Smooth muscle cell (in vitro differentiated cells): ENCODE measurements at regions not wholly inside any gene's neighbourhood (a gene's known extent, or its start where the extent isn't known, plus 50 kb on each side); places are given as distances from the start of the nearest gene placed in this dataset.

Experiments used
- DNase-seq: peaks from one replicate; lab custom pipeline; 2025; ENCODE audit not compliant: unreplicated experiment; lab: John Stamatoyannopoulos, UW
- H2AFZ ChIP-seq: fragments of 200-600 bp; sonication (generic); 2 replicates; pipeline ENCODE4 v1.6.0; 2016; ENCODE audit warnings: antibody characterized with exemption, low read depth, mild to moderate bottlenecking
- H3F3A ChIP-seq: fragments of 200-600 bp; sonication (generic); 2 replicates; pipeline ENCODE4 v1.6.0; 2017; ENCODE audit warnings: antibody characterized with exemption, low read depth
- H3K27ac ChIP-seq: fragments of 200-600 bp; sonication (generic); 2 replicates; pipeline ENCODE4 v1.5.1; 2016; ENCODE audit warnings: low read depth, mild to moderate bottlenecking
- H3K27me3 ChIP-seq: fragments of 200-600 bp; sonication (generic); 2 replicates; pipeline ENCODE4 v1.6.1; 2016; ENCODE audit warnings: low read depth, mild to moderate bottlenecking
- H3K36me3 ChIP-seq: fragments of 200-600 bp; sonication (generic); 2 replicates; pipeline ENCODE4 v1.5.1; 2016; ENCODE audit warnings: low read depth
- H3K4me1 ChIP-seq: fragments of 200-600 bp; sonication (generic); 2 replicates; pipeline ENCODE4 v1.5.1; 2016; ENCODE audit warnings: low read depth
- H3K4me2 ChIP-seq: fragments of 200-600 bp; sonication (generic); 2 replicates; pipeline ENCODE4 v1.6.0; 2016; ENCODE audit warnings: mild to moderate bottlenecking
- H3K4me3 ChIP-seq: fragments of 200-600 bp; sonication (generic); 2 replicates; pipeline ENCODE4 v1.5.1; 2016; ENCODE audit warnings: mild to moderate bottlenecking
- H3K79me2 ChIP-seq: fragments of 200-600 bp; sonication (generic); 2 replicates; pipeline ENCODE4 v1.6.0; 2016; ENCODE audit warnings: low read depth, mild to moderate bottlenecking
- H3K9ac ChIP-seq: fragments of 200-600 bp; sonication (generic); 2 replicates; pipeline ENCODE4 v1.6.0; 2016; ENCODE audit warnings: low read depth
- H3K9me3 ChIP-seq: fragments of 200-600 bp; sonication (generic); replicated peaks from 2 replicates; pipeline ENCODE4 v1.5.1; 2016; ENCODE audit warnings: low read depth
- H4K20me1 ChIP-seq: fragments of 200-600 bp; sonication (generic); 2 replicates; pipeline ENCODE4 v1.6.0; 2016; ENCODE audit warnings: low read depth
- WGBS: methylation state at CpG from one replicate; pipeline ENCODE4 v1.1.7; 2016; ENCODE audit warnings: low lambda C conversion rate; 5-methylcytosine and 5-hydroxymethylcytosine counted together
- TF ChIP-seq, protein P1 (sequence below): fragments of 200-600 bp; sonication (generic); IDR thresholded peaks from 2 replicates; pipeline ENCODE4 v1.5.1; 2017; ENCODE audit warnings: borderline replicate concordance, mild to moderate bottlenecking, antibody characterized with exemption; ENCODE audit not compliant: insufficient read depth, poor library complexity, severe bottlenecking

DNA sequence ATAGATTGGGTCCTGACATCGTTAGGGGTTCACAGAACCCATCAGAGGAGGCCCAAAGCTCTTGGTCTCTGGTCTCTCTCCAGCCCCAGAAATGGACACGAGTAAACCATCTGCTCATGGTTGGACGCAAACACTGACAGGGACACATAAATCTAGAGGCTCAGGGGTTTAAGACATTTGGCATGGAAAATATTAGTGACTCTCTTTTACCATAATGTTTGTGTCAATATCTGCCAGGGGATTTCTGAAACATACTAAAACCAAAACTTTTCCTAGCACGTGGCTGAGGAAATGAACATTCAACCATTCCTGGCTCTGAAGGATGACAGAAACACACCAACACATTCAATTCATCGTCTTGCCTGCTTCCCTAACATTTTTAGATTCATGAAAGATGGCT, 226.2 kb downstream of the SP3 start:
- 86% methylated on average over 5 of the region's 5 CpGs for WGBS
- Histone ChIP-seq H3K27ac (no peak overlapping the region), H4K20me1 (no peaks in the 10 kb centered on the region), H3K79me2 (no peaks in the 10 kb centered on the region), H3K4me2 (no peak overlapping the region), H3K27me3 (no peaks in the 10 kb centered on the region), H3K36me3 (no peaks in the 10 kb centered on the region), H3K4me1 (no peaks in the 10 kb centered on the region), H3F3A (no peaks in the 10 kb centered on the region), H3K4me3 (no peak overlapping the region), H3K9ac (no peak overlapping the region), H3K9me3 (no peaks in the 10 kb centered on the region), H2AFZ (no peak overlapping the region)
- DNase-seq, result no peak
- TF ChIP-seq, protein P1, sequence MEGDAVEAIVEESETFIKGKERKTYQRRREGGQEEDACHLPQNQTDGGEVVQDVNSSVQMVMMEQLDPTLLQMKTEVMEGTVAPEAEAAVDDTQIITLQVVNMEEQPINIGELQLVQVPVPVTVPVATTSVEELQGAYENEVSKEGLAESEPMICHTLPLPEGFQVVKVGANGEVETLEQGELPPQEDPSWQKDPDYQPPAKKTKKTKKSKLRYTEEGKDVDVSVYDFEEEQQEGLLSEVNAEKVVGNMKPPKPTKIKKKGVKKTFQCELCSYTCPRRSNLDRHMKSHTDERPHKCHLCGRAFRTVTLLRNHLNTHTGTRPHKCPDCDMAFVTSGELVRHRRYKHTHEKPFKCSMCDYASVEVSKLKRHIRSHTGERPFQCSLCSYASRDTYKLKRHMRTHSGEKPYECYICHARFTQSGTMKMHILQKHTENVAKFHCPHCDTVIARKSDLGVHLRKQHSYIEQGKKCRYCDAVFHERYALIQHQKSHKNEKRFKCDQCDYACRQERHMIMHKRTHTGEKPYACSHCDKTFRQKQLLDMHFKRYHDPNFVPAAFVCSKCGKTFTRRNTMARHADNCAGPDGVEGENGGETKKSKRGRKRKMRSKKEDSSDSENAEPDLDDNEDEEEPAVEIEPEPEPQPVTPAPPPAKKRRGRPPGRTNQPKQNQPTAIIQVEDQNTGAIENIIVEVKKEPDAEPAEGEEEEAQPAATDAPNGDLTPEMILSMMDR, result no peak

DNA sequence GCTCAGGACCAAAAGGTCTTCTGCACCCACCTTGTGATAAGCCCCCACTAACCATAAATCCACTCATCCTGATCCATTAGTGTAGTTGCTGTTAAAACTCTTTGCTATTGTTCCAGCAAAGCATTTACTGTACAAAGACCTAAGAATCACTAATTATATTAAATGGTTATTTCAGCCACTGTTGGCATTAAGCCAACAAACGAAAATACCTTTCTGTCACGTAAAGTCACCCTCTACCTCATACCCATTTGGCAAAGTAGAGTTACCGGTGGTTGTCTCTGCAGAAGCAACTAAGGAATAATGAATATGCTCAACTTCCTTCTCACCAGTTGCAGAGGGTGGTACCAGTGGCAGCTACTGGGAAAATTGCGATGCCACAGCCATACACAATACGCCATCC, 224.5 kb downstream of the SP3 start:
- Histone ChIP-seq H3K36me3 (no peaks in the 10 kb centered on the region), H3K4me1 (no peaks in the 10 kb centered on the region), H3K79me2 (no peaks in the 10 kb centered on the region), H2AFZ (no peak overlapping the region), H3K4me3 (no peak overlapping the region), H4K20me1 (no peaks in the 10 kb centered on the region), H3K9me3 (no peaks in the 10 kb centered on the region), H3K27me3 (no peaks in the 10 kb centered on the region), H3K9ac (no peak overlapping the region), H3F3A (no peaks in the 10 kb centered on the region), H3K4me2 (no peak overlapping the region), H3K27ac (no peak overlapping the region)
- DNase-seq, result no peak
- 88% methylated on average over 5 of the region's 5 CpGs for WGBS
- TF ChIP-seq, protein P1, result no peak

DNA sequence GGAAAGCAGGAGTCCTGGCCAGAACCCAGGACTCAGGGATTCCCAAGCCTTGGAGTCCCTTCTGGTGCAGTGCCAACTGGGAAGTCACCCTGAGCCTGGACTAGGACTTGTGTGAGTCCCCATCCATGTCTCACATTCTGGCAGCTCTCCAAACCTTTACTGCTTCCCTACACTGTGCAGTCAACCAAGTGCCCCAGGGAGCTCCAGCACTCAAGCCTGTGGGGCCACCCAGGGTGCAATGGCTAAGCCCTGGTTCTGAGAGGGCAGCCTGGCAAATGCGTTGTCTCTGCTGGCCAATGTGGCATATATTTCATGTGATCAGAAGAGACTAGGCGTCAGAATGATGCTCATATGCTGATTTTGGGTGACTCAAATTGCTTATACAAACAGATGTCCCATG, 223.4 kb downstream of the SP3 start:
- H2AFZ ChIP-seq, result no peak overlapping the region
- no peak overlapping the region for H3K4me3 ChIP-seq
- no peaks in the 10 kb centered on the region for H3K79me2 ChIP-seq
- WGBS, result 81% methylated on average over 2 of the region's 2 CpGs
- H3F3A ChIP-seq, result no peaks in the 10 kb centered on the region
- no peaks in the 10 kb centered on the region for H3K27me3 ChIP-seq
- no peak overlapping the region for H3K4me2 ChIP-seq
- TF ChIP-seq, protein P1, result no peak
- H4K20me1 ChIP-seq, result no peaks in the 10 kb centered on the region
- no peak overlapping the region for H3K27ac ChIP-seq
- no peaks in the 10 kb centered on the region for H3K9me3 ChIP-seq
- no peaks in the 10 kb centered on the region for H3K36me3 ChIP-seq
- no peak overlapping the region for H3K9ac ChIP-seq
- no peaks in the 10 kb centered on the region for H3K4me1 ChIP-seq
- DNase-seq, result no peak

DNA sequence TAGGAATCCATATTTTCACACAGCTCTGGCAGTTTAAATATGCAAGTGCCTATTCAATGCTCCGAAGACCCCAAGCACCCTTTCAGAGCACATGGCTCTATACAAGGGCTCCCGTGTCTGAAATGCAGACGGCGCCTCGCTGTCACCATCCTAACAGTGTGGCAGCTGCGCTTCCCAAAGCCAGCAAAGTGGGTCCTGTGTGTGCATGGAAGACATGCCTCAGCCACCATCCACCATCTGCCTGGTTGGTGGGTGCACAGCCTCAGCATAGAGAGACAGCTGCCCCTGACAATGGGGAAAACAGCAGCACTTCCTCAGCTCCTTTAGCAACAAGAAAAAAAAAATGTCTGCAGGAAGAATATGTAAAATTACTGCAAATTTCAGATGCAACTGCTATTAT, 218.1 kb downstream of the SP3 start:
- whole genome bisulfite sequencing, result 88% methylated on average over 6 of the region's 6 CpGs
- Histone ChIP-seq H3K4me3 (no peak overlapping the region), H3K9ac (no peak overlapping the region), H3F3A (no peaks in the 10 kb centered on the region), H3K27ac (no peak overlapping the region), H3K4me1 (peaks cover 19% of the 10 kb centered on the region), H2AFZ (no peak overlapping the region), H3K4me2 (no peak overlapping the region), H3K79me2 (no peaks in the 10 kb centered on the region), H3K36me3 (no peaks in the 10 kb centered on the region), H4K20me1 (no peaks in the 10 kb centered on the region), H3K9me3 (no peaks in the 10 kb centered on the region), H3K27me3 (no peaks in the 10 kb centered on the region)
- TF ChIP-seq, protein P1, result no peak
- DNase-seq, result no peak
